Hepatocyte (in vitro differentiated cells): ENCODE measurements at regions not wholly inside any gene's neighbourhood (a gene's known extent, or its start where the extent isn't known, plus 50 kb on each side); places are given as distances from the start of the nearest gene placed in this dataset.

Source experiments
- CTCF ChIP-seq: fragments of 200-600 bp; sonication (generic); IDR thresholded peaks from 2 replicates; pipeline ENCODE4 v1.5.1; 2016; ENCODE audit warnings: antibody characterized with exemption, mild to moderate bottlenecking; ENCODE audit not compliant: poor library complexity
- EZH2 ChIP-seq: fragments of 200-600 bp; sonication (generic); IDR thresholded peaks from 2 replicates; pipeline ENCODE4 v1.6.1; 2016; ENCODE audit warnings: antibody characterized with exemption, mild to moderate bottlenecking, borderline replicate concordance

GRCh38 chr5:133865113-133865512 lies 103.3 kb downstream of the C5orf15 start:
- TF ChIP-seq CTCF, result no peak
- TF ChIP-seq EZH2, result no peak
